Peyer's patch (tissue), 4 donors: ENCODE measurements at regions not wholly inside any gene's neighbourhood (a gene's known extent, or its start where the extent isn't known, plus 50 kb on each side); places are given as distances from the start of the nearest gene placed in this dataset.

Experiments used
- POLR2A ChIP-seq, 2 donors: fragments of 450-650 bp; IDR thresholded peaks; one replicate each; pipeline ENCODE4 v1.5.1; 2017; ENCODE audit warnings: antibody characterized with exemption in 2 of 2, mild to moderate bottlenecking in 2 of 2, moderate library complexity in 2 of 2
- TF ChIP-seq, protein P1 (sequence below), 6 experiments: fragments of 450-650 bp in 4 of 6; fragments of 200-600 bp in 2 of 6; sonication (generic) in 1 of 6; IDR thresholded peaks; one replicate each; pipeline ENCODE4 v1.5.1; 2017 to 2019; ENCODE audit warnings: antibody characterized with exemption in 6 of 6, mild to moderate bottlenecking in 3 of 6, moderate library complexity in 1 of 6

DNA sequence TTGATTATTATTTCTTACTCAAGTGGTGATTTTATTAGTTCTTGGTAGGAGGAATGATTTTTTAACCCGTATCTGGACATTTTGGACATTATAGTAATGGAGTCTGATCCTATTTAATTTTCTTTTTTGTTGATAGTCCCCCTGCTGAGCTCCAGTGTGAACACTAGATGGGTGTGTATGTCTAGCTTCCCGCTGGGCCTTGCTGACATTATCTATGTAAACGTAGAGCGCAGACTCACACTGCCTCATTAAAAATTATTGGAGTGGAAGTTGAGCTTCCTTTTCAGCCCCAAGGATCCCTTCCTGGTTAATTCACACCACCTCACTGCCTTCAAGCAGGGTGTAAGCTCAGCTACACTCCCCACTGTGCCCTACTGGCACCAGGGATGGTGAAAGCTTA, 467.6 kb upstream of the PKN2 start:
- TF ChIP-seq, protein P1, sequence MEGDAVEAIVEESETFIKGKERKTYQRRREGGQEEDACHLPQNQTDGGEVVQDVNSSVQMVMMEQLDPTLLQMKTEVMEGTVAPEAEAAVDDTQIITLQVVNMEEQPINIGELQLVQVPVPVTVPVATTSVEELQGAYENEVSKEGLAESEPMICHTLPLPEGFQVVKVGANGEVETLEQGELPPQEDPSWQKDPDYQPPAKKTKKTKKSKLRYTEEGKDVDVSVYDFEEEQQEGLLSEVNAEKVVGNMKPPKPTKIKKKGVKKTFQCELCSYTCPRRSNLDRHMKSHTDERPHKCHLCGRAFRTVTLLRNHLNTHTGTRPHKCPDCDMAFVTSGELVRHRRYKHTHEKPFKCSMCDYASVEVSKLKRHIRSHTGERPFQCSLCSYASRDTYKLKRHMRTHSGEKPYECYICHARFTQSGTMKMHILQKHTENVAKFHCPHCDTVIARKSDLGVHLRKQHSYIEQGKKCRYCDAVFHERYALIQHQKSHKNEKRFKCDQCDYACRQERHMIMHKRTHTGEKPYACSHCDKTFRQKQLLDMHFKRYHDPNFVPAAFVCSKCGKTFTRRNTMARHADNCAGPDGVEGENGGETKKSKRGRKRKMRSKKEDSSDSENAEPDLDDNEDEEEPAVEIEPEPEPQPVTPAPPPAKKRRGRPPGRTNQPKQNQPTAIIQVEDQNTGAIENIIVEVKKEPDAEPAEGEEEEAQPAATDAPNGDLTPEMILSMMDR (IDR thresholded peaks at IDR 0.05): peak in 3 of 6 experiments; percentile 33 to 57 (median 34)
- TF ChIP-seq POLR2A (IDR thresholded peaks at IDR 0.05): no peak
